ENCODE measurements at regions not wholly inside any gene's neighbourhood (a gene's known extent, or its start where the extent isn't known, plus 50 kb on each side); places are given as distances from the start of the nearest gene placed in this dataset.

DNA sequence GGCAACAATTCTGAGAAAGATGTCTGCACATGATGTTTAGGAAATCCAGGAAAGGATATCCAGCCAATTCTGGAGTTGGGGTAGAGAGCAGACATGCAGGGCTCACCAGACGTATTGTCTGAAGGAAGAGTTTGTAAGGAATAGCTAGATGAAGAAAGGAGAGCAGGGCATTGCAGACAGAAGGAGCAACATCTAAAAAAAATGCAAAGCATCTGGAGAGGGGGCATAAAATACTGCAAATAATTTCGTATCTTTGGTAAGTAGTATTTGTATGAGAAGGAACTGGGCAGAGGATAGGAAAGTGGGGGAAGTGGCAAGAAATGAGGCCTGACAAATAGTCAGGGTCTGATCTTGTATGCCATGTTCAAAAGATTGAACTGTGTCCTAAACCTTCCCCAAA is 74.8 kb downstream of the MACIR start:
- no peak overlapping the region for H3K14ac ChIP-seq (replicated peaks; ENCODE audit: low read depth, low read length)
- no peak overlapping the region for H3K56ac ChIP-seq (ENCODE audit: extremely low read depth, insufficient read depth, low read length)
- dilution Hi-C loops (cut with HindIII; ENCODE audit: low sequenced_read_pairs, unreplicated experiment) (no loop called here), intact Hi-C loops (cut with micrococcal nuclease) (no loop called here), in situ Hi-C loops (cut with MboI; ENCODE audit: low sequenced_read_pairs) (no loop called here)
- no peak overlapping the region; the same call in 1 of the 2 replicates for H3K4me2 ChIP-seq (ENCODE audit: low read depth, low read length)
- no TSS peak for BruUV-seq (replicated peaks)
- peaks cover 2% of the 10 kb centered on the region; the same call in 1 of the 2 replicates for H3K27me3 ChIP-seq (ENCODE audit: control insufficient read depth, insufficient read depth, low read length)
- no peak overlapping the region for H4K5ac ChIP-seq (ENCODE audit: low read depth, low read length)
- no peaks in the 10 kb centered on the region for H3K36me3 ChIP-seq (ENCODE audit: control insufficient read depth, insufficient read depth, low read length)
- no peaks in the 10 kb centered on the region for H4K20me1 ChIP-seq (ENCODE audit: insufficient read depth, low read length)
- no peak overlapping the region for H4K91ac ChIP-seq (ENCODE audit: insufficient read depth, low read depth, low read length)
- DNase-seq (no peak), ATAC-seq (ENCODE audit: low read depth) (peak; percentile 54)
- no peaks in the 10 kb centered on the region for H3K9me1 ChIP-seq (ENCODE audit: insufficient read depth, low read length)
- TF ChIP-seq BHLHE40 (IDR thresholded peaks at IDR 0.05; ENCODE audit: low read depth, low read length) (no peak), RAD21 (IDR thresholded peaks at IDR 0.05; ENCODE audit: low read length) (no peak), MXI1 (IDR thresholded peaks at IDR 0.05; ENCODE audit: borderline replicate concordance, low read depth, low read length) (no peak), CHD1 (IDR thresholded peaks at IDR 0.05; ENCODE audit: low read depth, low read length) (no peak), MAZ (IDR thresholded peaks at IDR 0.05; ENCODE audit: borderline replicate concordance, low read depth, low read length) (no peak), RCOR1 (IDR thresholded peaks at IDR 0.05; ENCODE audit: insufficient replicate concordance, low read length) (no peak), CTCF (conservative IDR thresholded peaks at IDR 0.05; ENCODE audit: low read depth, low read length) (no peak), NFE2L2 (IDR thresholded peaks at IDR 0.05; ENCODE audit: low read depth, low read length) (no peak), CEBPB (IDR thresholded peaks at IDR 0.05; ENCODE audit: low read depth, low read length) (no peak), SMC3 (IDR thresholded peaks at IDR 0.05; ENCODE audit: low read depth, low read length) (no peak), RFX5 (IDR thresholded peaks at IDR 0.05; ENCODE audit: low read depth, low read length) (no peak), FOS (IDR thresholded peaks at IDR 0.05; ENCODE audit: low read depth, low read length) (no peak)
- TF ChIP-seq, protein P1, sequence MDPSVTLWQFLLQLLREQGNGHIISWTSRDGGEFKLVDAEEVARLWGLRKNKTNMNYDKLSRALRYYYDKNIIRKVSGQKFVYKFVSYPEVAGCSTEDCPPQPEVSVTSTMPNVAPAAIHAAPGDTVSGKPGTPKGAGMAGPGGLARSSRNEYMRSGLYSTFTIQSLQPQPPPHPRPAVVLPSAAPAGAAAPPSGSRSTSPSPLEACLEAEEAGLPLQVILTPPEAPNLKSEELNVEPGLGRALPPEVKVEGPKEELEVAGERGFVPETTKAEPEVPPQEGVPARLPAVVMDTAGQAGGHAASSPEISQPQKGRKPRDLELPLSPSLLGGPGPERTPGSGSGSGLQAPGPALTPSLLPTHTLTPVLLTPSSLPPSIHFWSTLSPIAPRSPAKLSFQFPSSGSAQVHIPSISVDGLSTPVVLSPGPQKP (IDR thresholded peaks at IDR 0.05; ENCODE audit: borderline replicate concordance, low read depth, low read length): no peak
- TF ChIP-seq, protein P2, sequence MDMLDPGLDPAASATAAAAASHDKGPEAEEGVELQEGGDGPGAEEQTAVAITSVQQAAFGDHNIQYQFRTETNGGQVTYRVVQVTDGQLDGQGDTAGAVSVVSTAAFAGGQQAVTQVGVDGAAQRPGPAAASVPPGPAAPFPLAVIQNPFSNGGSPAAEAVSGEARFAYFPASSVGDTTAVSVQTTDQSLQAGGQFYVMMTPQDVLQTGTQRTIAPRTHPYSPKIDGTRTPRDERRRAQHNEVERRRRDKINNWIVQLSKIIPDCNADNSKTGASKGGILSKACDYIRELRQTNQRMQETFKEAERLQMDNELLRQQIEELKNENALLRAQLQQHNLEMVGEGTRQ (IDR thresholded peaks at IDR 0.05; ENCODE audit: low read depth, low read length): no peak
- H2BK120ac ChIP-seq (ENCODE audit: low read depth, low read length): peak overlapping the region; percentile 16; the same call in 1 of the 2 replicates
- no peak overlapping the region for H2AFZ ChIP-seq (replicated peaks; ENCODE audit: low read length, poor library complexity)
- H2AK9ac ChIP-seq (replicated peaks; ENCODE audit: low read depth, low read length, poor library complexity): no peak overlapping the region
- H3K18ac ChIP-seq (ENCODE audit: low read depth, low read length): no peak overlapping the region
- no peaks in the 10 kb centered on the region for H3K4me1 ChIP-seq (ENCODE audit: control insufficient read depth, insufficient read depth, low read length)
- no peak overlapping the region for H3K4ac ChIP-seq (ENCODE audit: low read depth, low read length)
- CTCF ChIA-PET: interaction anchor here (0.8 to 1.2 kb wide), 2 partner anchors 11 to 36 kb away, joined by 3 read pairs; no protein-coding TSS in a partner anchor
- H2AK5ac ChIP-seq (ENCODE audit: low read depth, low read length): no peak overlapping the region
- no peak overlapping the region for H2BK5ac ChIP-seq (ENCODE audit: low read depth, low read length, poor library complexity, severe bottlenecking)
- no peaks in the 10 kb centered on the region for H3K9me3 ChIP-seq (ENCODE audit: control insufficient read depth, insufficient read depth, low read length)
- POLR2A ChIA-PET (ENCODE audit: unreplicated experiment): no interaction called here
- H3K4me3 ChIP-seq (ENCODE audit: insufficient read depth, low read depth, low read length): no peak overlapping the region
- no peak overlapping the region for H2BK20ac ChIP-seq (ENCODE audit: low read depth, low read length)
- H3K23ac ChIP-seq (ENCODE audit: low read depth, low read length): no peak overlapping the region
- no peak overlapping the region for H2BK15ac ChIP-seq (ENCODE audit: low read depth, low read length)
- H3K27ac ChIP-seq (ENCODE audit: insufficient read depth, low read length): no peak overlapping the region; the same call in 1 of the 2 replicates
- 40% methylated on average over 2 of the region's 2 CpGs; no CpG with 5 or more reads in 1 of the 2 experiments for WGBS, 2 experiments (ENCODE audit: extremely low coverage in 2 of 2, insufficient read length in 1 of 2)
- no peaks in the 10 kb centered on the region for H3K79me1 ChIP-seq (ENCODE audit: low read depth in 1 of 2, low read length in 2 of 2)
- H3K9ac ChIP-seq (ENCODE audit: low read depth, low read length): no peak overlapping the region
- no peak overlapping the region for H4K8ac ChIP-seq (ENCODE audit: low read depth in 2 of 2, low read length in 2 of 2)
